ENCODE measurements at regions not wholly inside any gene's neighbourhood (a gene's known extent, or its start where the extent isn't known, plus 50 kb on each side); places are given as distances from the start of the nearest gene placed in this dataset.

DNA sequence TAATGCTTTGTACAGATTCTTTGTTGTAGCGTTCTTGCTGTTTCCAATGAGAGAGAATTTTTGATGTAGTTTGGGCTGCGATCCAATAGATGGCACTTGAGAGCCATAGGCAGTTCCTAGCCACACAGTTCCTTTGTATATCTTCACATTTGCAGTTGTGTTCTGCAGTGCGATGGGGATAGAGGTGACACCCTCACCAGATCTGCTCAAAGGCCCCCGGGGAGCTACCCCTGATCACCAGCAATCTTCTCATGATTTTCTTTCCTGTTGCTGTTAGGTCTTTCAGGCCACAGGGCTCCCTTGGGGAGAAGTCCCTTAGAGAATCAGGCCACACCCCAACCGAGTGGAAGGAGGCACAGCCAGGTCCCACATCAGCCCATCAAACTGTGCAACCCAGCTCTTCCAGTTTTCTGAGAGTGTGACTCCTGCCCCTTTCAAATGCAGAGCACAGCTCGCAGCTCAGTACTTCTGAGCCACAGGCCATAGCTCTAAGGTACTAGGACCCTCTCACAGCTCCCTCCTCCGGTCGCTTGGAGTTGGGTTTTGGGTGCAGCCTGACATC is 353.7 kb downstream of the SLCO4C1 start:
- TF ChIP-seq CTCF (IDR thresholded peaks at IDR 0.05): peak in 4 of 5 experiments; percentile 14 to 37 (median 34)
- no peak for TF ChIP-seq POLR2A (IDR thresholded peaks at IDR 0.05)
- no peaks in the 10 kb centered on the region for H3K27me3 ChIP-seq
- no peak overlapping the region for H3K4me3 ChIP-seq
- 42 to 43% methylated on average over 8 of the region's 8 CpGs for WGBS, 2 donors
- no peak overlapping the region for H3K27ac ChIP-seq
- peaks cover 0 to 5% (median 0%) of the 10 kb centered on the region in 4 donors for H3K4me1 ChIP-seq
- no peak for DNase-seq (ENCODE audit: low spot score in 2 of 2)
- no peaks in the 10 kb centered on the region for H3K36me3 ChIP-seq
- H3K9me3 ChIP-seq: no peaks in the 10 kb centered on the region

DNA sequence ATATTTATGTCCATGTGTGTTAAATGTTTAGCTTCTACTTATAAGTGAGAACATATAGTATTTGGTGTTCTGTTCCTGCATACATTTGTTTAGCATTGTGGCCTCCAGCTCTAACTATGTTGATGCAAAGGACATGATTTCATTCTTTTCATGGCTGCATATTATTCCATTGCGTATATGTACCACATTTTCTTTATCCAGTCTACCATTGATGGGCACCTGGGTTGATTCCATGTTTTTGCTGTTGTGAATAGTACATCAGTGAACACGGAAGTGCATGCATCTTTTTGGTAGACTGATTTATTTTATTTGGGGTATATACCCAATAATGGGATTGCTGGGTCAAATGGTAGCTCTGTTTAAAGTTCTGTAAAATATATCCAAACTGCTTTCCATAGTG is 359.0 kb downstream of the SLCO4C1 start:
- peaks cover 0 to 4% (median 0%) of the 10 kb centered on the region in 4 donors for H3K9me3 ChIP-seq
- peaks cover 0 to under 1% (median 0%) of the 10 kb centered on the region in 4 donors for H3K4me1 ChIP-seq
- H3K27ac ChIP-seq: no peak overlapping the region
- no peak for DNase-seq (ENCODE audit: low spot score in 2 of 2)
- no peak for TF ChIP-seq EP300 (IDR thresholded peaks at IDR 0.05)
- TF ChIP-seq CTCF (IDR thresholded peaks at IDR 0.05): no peak
- TF ChIP-seq POLR2A (IDR thresholded peaks at IDR 0.05): no peak
- no peaks in the 10 kb centered on the region for H3K36me3 ChIP-seq
- WGBS, 2 donors: 50 to 93% methylated on average over 2 of the region's 2 CpGs
- H3K27me3 ChIP-seq: no peaks in the 10 kb centered on the region
- H3K4me3 ChIP-seq: no peak overlapping the region

DNA sequence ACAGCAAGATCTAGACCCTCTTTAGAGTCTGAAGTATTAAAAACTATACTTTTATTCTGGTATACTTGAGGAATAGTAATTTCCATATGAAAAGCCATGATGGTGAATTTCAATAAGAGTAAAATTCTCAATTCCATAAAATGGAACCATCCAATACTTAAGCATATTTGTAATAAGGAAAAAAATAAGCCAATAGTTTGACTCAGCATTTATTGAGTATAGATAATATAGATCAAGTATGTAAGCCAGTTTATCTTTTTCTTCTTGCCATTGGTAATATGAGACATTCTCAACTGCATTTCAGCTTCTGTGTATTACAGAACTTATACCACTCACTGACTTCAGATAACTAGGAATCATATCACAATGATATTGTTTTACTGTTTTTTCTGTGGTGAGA is 361.0 kb downstream of the SLCO4C1 start:
- Histone ChIP-seq H3K36me3 (no peaks in the 10 kb centered on the region), H3K4me1 (no peaks in the 10 kb centered on the region), H3K27ac (no peak overlapping the region), H3K9me3 (peaks cover 0 to 4% (median 0%) of the 10 kb centered on the region in 4 donors), H3K27me3 (no peaks in the 10 kb centered on the region), H3K4me3 (no peak overlapping the region)
- DNase-seq (ENCODE audit: low spot score in 2 of 2): no peak
- TF ChIP-seq EP300 (IDR thresholded peaks at IDR 0.05) (no peak), CTCF (IDR thresholded peaks at IDR 0.05) (no peak), POLR2A (IDR thresholded peaks at IDR 0.05) (no peak)

- no peak overlapping the region for H3K4me3 ChIP-seq
- H3K9me3 ChIP-seq: peaks cover 0 to 4% (median 0%) of the 10 kb centered on the region in 4 donors
- TF ChIP-seq POLR2A (IDR thresholded peaks at IDR 0.05): no peak
- no peak for TF ChIP-seq CTCF (IDR thresholded peaks at IDR 0.05)
- no peak for TF ChIP-seq EP300 (IDR thresholded peaks at IDR 0.05)
- WGBS, 2 donors: 76 to 87% methylated on average over 3 of the region's 3 CpGs
- no peak for DNase-seq (ENCODE audit: low spot score in 2 of 2)
- no peaks in the 10 kb centered on the region for H3K4me1 ChIP-seq
- H3K27ac ChIP-seq: no peak overlapping the region
- no peaks in the 10 kb centered on the region for H3K36me3 ChIP-seq
- no peaks in the 10 kb centered on the region for H3K27me3 ChIP-seq
Measured at GRCh38 chr5:101932599-101932998, 363.5 kb downstream of the SLCO4C1 start.

- TF ChIP-seq POLR2A (IDR thresholded peaks at IDR 0.05) (no peak), EP300 (IDR thresholded peaks at IDR 0.05) (no peak), CTCF (IDR thresholded peaks at IDR 0.05) (no peak)
- H3K36me3 ChIP-seq: no peaks in the 10 kb centered on the region
- H3K9me3 ChIP-seq: peaks cover 0 to 3% (median 0%) of the 10 kb centered on the region in 4 donors
- no peaks in the 10 kb centered on the region for H3K4me1 ChIP-seq
- no peaks in the 10 kb centered on the region for H3K27me3 ChIP-seq
- no peak overlapping the region for H3K4me3 ChIP-seq
- H3K27ac ChIP-seq: no peak overlapping the region
- no peak for DNase-seq (ENCODE audit: low spot score in 2 of 2)
Measured at GRCh38 chr5:101929628-101930027, 366.5 kb downstream of the SLCO4C1 start.
